ENCODE measurements at regions not wholly inside any gene's neighbourhood (a gene's known extent, or its start where the extent isn't known, plus 50 kb on each side); places are given as distances from the start of the nearest gene placed in this dataset.

- TF ChIP-seq CTCF (IDR thresholded peaks at IDR 0.05) (no peak), EP300 (IDR thresholded peaks at IDR 0.05) (no peak), POLR2A (IDR thresholded peaks at IDR 0.05) (no peak)
- no peak overlapping the region for H3K4me3 ChIP-seq
- H3K27ac ChIP-seq, result no peak overlapping the region
- no peaks in the 10 kb centered on the region for H3K4me1 ChIP-seq (ENCODE audit: insufficient read depth)
- intact Hi-C loops (cut with DNase I), result no loop called here
- H3K27me3 ChIP-seq, result no peaks in the 10 kb centered on the region
- WGBS, 3 donors, result 93 to 98% (median 95%) methylated on average over 2 of the region's 2 CpGs
- no peaks in the 10 kb centered on the region for H3K36me3 ChIP-seq
- H3K9me3 ChIP-seq, result no peaks in the 10 kb centered on the region
- DNase-seq, result no peak
Measured at GRCh38 chr4:189376901-189377300, 563.8 kb upstream of the FRG1 start.

GRCh38 chr4:189377569-189377968 lies 563.1 kb upstream of the FRG1 start:
- no peaks in the 10 kb centered on the region for H3K9me3 ChIP-seq
- H3K4me1 ChIP-seq (ENCODE audit: insufficient read depth), result no peaks in the 10 kb centered on the region
- no peak for TF ChIP-seq CTCF (IDR thresholded peaks at IDR 0.05)
- no peak for TF ChIP-seq POLR2A (IDR thresholded peaks at IDR 0.05)
- no peak for TF ChIP-seq EP300 (IDR thresholded peaks at IDR 0.05)
- WGBS, 3 donors, result 82 to 89% (median 86%) methylated on average over 2 of the region's 2 CpGs
- intact Hi-C loops (cut with DNase I), result no loop called here
- H3K4me3 ChIP-seq, result no peak overlapping the region
- no peak overlapping the region for H3K27ac ChIP-seq
- H3K27me3 ChIP-seq, result no peaks in the 10 kb centered on the region
- no peaks in the 10 kb centered on the region for H3K36me3 ChIP-seq
- no peak for DNase-seq

GRCh38 chr4:189385098-189385497 lies 555.6 kb upstream of the FRG1 start:
- H3K4me3 ChIP-seq, result no peak overlapping the region
- no peaks in the 10 kb centered on the region for H3K9me3 ChIP-seq
- no peak for TF ChIP-seq EP300 (IDR thresholded peaks at IDR 0.05)
- TF ChIP-seq CTCF (IDR thresholded peaks at IDR 0.05), result no peak
- no peak for TF ChIP-seq POLR2A (IDR thresholded peaks at IDR 0.05)
- intact Hi-C loops (cut with DNase I), result no loop called here
- no peaks in the 10 kb centered on the region for H3K27me3 ChIP-seq
- H3K27ac ChIP-seq, result no peak overlapping the region
- no peak for DNase-seq
- no peaks in the 10 kb centered on the region for H3K4me1 ChIP-seq (ENCODE audit: insufficient read depth)
- H3K36me3 ChIP-seq, result no peaks in the 10 kb centered on the region
- 38 to 46% (median 42%) methylated on average over 1 of the region's 1 CpG for WGBS, 3 donors

- TF ChIP-seq POLR2A (IDR thresholded peaks at IDR 0.05) (no peak), EP300 (IDR thresholded peaks at IDR 0.05) (no peak), CTCF (IDR thresholded peaks at IDR 0.05) (no peak)
- H3K4me1 ChIP-seq (ENCODE audit: insufficient read depth), result no peaks in the 10 kb centered on the region
- no peaks in the 10 kb centered on the region for H3K36me3 ChIP-seq
- DNase-seq, result no peak
- intact Hi-C loops (cut with DNase I), result no loop called here
- no peak overlapping the region for H3K27ac ChIP-seq
- no peaks in the 10 kb centered on the region for H3K9me3 ChIP-seq
- no peak overlapping the region for H3K4me3 ChIP-seq
- 28 to 32% (median 30%) methylated on average over 2 of the region's 2 CpGs for WGBS, 3 donors
- H3K27me3 ChIP-seq, result no peaks in the 10 kb centered on the region
Measured at GRCh38 chr4:189385579-189385978, 555.1 kb upstream of the FRG1 start.

- H3K9me3 ChIP-seq, result no peaks in the 10 kb centered on the region
- intact Hi-C loops (cut with DNase I), result no loop called here
- TF ChIP-seq EP300 (IDR thresholded peaks at IDR 0.05) (no peak), POLR2A (IDR thresholded peaks at IDR 0.05) (no peak)
- H3K4me3 ChIP-seq, result no peak overlapping the region
- H3K27ac ChIP-seq, result no peak overlapping the region
- 92 to 94% (median 93%) methylated on average over 7 of the region's 7 CpGs for WGBS, 3 donors
- DNase-seq, result no peak
- no peaks in the 10 kb centered on the region for H3K27me3 ChIP-seq
- H3K4me1 ChIP-seq (ENCODE audit: insufficient read depth), result no peaks in the 10 kb centered on the region
- no peaks in the 10 kb centered on the region for H3K36me3 ChIP-seq
Measured at GRCh38 chr4:189396435-189396834, 544.2 kb upstream of the FRG1 start.
